ENCODE measurements at regions not wholly inside any gene's neighbourhood (a gene's known extent, or its start where the extent isn't known, plus 50 kb on each side); places are given as distances from the start of the nearest gene placed in this dataset.

- TF ChIP-seq CTCF (IDR thresholded peaks at IDR 0.05), result no peak
- no peak for TF ChIP-seq POLR2A (IDR thresholded peaks at IDR 0.05)
These were observed 68.2 kb downstream of the GLI2 start for GRCh38 chr2:120803764-120804335.
